Trophoblast cell (in vitro differentiated cells and primary cell): ENCODE measurements at regions not wholly inside any gene's neighbourhood (a gene's known extent, or its start where the extent isn't known, plus 50 kb on each side); places are given as distances from the start of the nearest gene placed in this dataset.

ENCODE experiments used
- DNase-seq, 2 donors: peaks; one replicate each; pipeline ENCODE4 v3.0.0-alpha.2; 2016
- H2AFZ ChIP-seq: 2 replicates; pipeline ENCODE4 v1.6.1; 2013; ENCODE audit warnings: low read length, moderate library complexity, mild to moderate bottlenecking; ENCODE audit not compliant: insufficient read depth, poor library complexity
- H2AK5ac ChIP-seq: 2 replicates; pipeline ENCODE4 v1.6.1; 2013; ENCODE audit warnings: mild to moderate bottlenecking, low read length
- H2BK120ac ChIP-seq: 2 replicates; pipeline ENCODE4 v1.6.1; 2013; ENCODE audit warnings: low read length, mild to moderate bottlenecking, moderate library complexity; ENCODE audit not compliant: insufficient read depth, poor library complexity
- H2BK12ac ChIP-seq: 2 replicates; pipeline ENCODE4 v1.6.1; 2013; ENCODE audit warnings: mild to moderate bottlenecking, low read length, moderate library complexity
- H2BK5ac ChIP-seq: 2 replicates; pipeline ENCODE4 v1.6.1; 2013; ENCODE audit warnings: low read length, low read depth, moderate library complexity, mild to moderate bottlenecking; ENCODE audit not compliant: poor library complexity
- H3K14ac ChIP-seq: 2 replicates; pipeline ENCODE4 v1.6.1; 2013; ENCODE audit warnings: mild to moderate bottlenecking, low read length
- H3K18ac ChIP-seq: 2 replicates; pipeline ENCODE4 v1.6.1; 2013; ENCODE audit warnings: mild to moderate bottlenecking, low read length
- H3K23ac ChIP-seq: 2 replicates; pipeline ENCODE4 v1.6.1; 2013; ENCODE audit warnings: low read length
- H3K27ac ChIP-seq: 2 replicates; pipeline ENCODE4 v1.5.1; 2013; ENCODE audit warnings: low read depth, mild to moderate bottlenecking, inconsistent platforms, low read length, moderate library complexity
- H3K27me3 ChIP-seq: 2 replicates; pipeline ENCODE4 v1.6.1; 2013; ENCODE audit warnings: inconsistent platforms, mild to moderate bottlenecking, low read length, moderate library complexity; ENCODE audit not compliant: insufficient read depth
- H3K36me3 ChIP-seq, 2 experiments: 1 replicate in 1 of 2; 2 replicates in 1 of 2; pipeline ENCODE4 v1.6.1; 2013; ENCODE audit warnings: low read length in 2 of 2, mild to moderate bottlenecking in 2 of 2, moderate library complexity in 1 of 2; ENCODE audit not compliant: insufficient read depth in 2 of 2, control insufficient read depth in 1 of 2
- H3K4ac ChIP-seq: 2 replicates; pipeline ENCODE4 v1.6.1; 2013; ENCODE audit warnings: low read depth, mild to moderate bottlenecking, low read length, moderate library complexity
- H3K4me1 ChIP-seq, 2 experiments: 1 replicate in 1 of 2; 2 replicates in 1 of 2; pipeline ENCODE4 v1.6.1; 2013; ENCODE audit warnings: low read length in 2 of 2, mild to moderate bottlenecking in 2 of 2, moderate library complexity in 1 of 2; ENCODE audit not compliant: insufficient read depth in 2 of 2, control insufficient read depth in 1 of 2
- H3K4me2 ChIP-seq: 2 replicates; pipeline ENCODE4 v1.6.1; 2013; ENCODE audit warnings: inconsistent platforms, mild to moderate bottlenecking, low read length, moderate library complexity
- H3K4me3 ChIP-seq: 2 replicates; pipeline ENCODE4 v1.5.1; 2013; ENCODE audit warnings: mild to moderate bottlenecking, low read depth, low read length, inconsistent platforms
- H3K79me1 ChIP-seq: one replicate; pipeline ENCODE4 v1.6.1; 2013; ENCODE audit warnings: low read length
- H3K79me2 ChIP-seq: 2 replicates; pipeline ENCODE4 v1.6.1; 2013; ENCODE audit warnings: low read length, mild to moderate bottlenecking; ENCODE audit not compliant: control insufficient read depth, insufficient read depth, poor library complexity
- H3K9ac ChIP-seq: 2 replicates; pipeline ENCODE4 v1.6.1; 2013; ENCODE audit warnings: mild to moderate bottlenecking, low read length
- H3K9me3 ChIP-seq: 2 replicates; pipeline ENCODE4 v1.6.1; 2013; ENCODE audit warnings: low read depth, mild to moderate bottlenecking, control low read depth, inconsistent platforms, low read length; ENCODE audit not compliant: insufficient read depth
- H4K12ac ChIP-seq: 2 replicates; pipeline ENCODE4 v1.6.1; 2013; ENCODE audit warnings: low read depth, mild to moderate bottlenecking, low read length, moderate library complexity
- H4K8ac ChIP-seq: 2 replicates; pipeline ENCODE4 v1.6.1; 2013; ENCODE audit warnings: low read depth, mild to moderate bottlenecking, low read length, moderate library complexity
- H4K91ac ChIP-seq: one replicate; pipeline ENCODE4 v1.6.1; 2013; ENCODE audit warnings: low read depth, mild to moderate bottlenecking, low read length, moderate library complexity
- WGBS: extraction: QIAGEN DNeasy Blood & Tissue Kit; methylation state at CpG from one replicate; pipeline ENCODE4 v1.1.7; 2013; ENCODE audit warnings: missing lambda C conversion rate; ENCODE audit not compliant: insufficient read length, insufficient coverage; ENCODE audit errors: extremely low coverage; 5-methylcytosine and 5-hydroxymethylcytosine counted together

DNA sequence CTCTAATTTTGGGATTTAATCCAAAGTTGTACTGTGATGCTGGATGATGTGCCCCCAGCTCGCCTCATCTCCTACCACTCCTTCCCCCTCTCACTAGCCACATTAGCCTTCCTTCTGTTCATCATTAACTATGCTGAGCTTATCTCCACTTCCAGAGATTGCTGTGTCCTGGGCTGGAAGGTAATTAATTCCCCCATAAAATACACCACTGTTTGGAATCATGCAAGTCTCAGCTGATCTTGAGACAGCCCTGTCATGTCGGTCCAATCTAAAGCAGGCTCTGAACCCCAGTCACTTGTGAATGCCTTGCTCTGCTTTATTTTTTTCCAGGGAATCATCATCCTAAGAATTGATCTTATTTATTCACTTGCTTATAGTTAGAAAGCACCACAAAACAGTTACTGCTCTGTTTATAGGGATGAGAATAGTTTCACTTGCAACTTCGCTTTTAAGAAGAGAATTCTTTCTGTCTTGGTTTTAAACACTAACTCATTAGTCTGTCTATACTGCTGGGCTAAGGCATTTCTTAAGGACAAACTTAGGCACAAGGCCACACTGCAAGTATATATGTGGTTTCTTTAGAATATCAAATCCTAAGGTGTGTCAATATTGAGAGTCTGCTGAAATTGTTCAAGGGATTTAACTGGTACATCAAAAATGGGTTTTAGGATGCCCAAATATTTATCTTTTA is 341.1 kb upstream of the SEMA3A start:
- H4K8ac ChIP-seq, result no peak overlapping the region
- no peak overlapping the region for H3K4me2 ChIP-seq
- no peaks in the 10 kb centered on the region for H3K9me3 ChIP-seq
- H3K4me3 ChIP-seq, result no peak overlapping the region
- no peak overlapping the region for H2BK5ac ChIP-seq
- WGBS, result no CpG with 5 or more reads among the region's 3 CpGs
- no peak overlapping the region for H2AFZ ChIP-seq
- H3K14ac ChIP-seq, result no peak overlapping the region
- no peak overlapping the region for H2AK5ac ChIP-seq
- no peak overlapping the region for H3K27ac ChIP-seq
- no peak overlapping the region for H2BK120ac ChIP-seq
- H4K12ac ChIP-seq, result no peak overlapping the region
- no peak overlapping the region for H3K23ac ChIP-seq
- no peak overlapping the region for H2BK12ac ChIP-seq
- no peaks in the 10 kb centered on the region for H3K79me2 ChIP-seq
- H3K4me1 ChIP-seq, result peaks cover 0 to 4% of the 10 kb centered on the region in 2 experiments
- no peak overlapping the region for H3K9ac ChIP-seq
- no peaks in the 10 kb centered on the region for H3K36me3 ChIP-seq
- no peak overlapping the region for H4K91ac ChIP-seq
- no peak overlapping the region for H3K4ac ChIP-seq
- H3K27me3 ChIP-seq, result no peaks in the 10 kb centered on the region
- H3K79me1 ChIP-seq, result no peaks in the 10 kb centered on the region
- no peak overlapping the region for H3K18ac ChIP-seq
- DNase-seq, result no peak

DNA sequence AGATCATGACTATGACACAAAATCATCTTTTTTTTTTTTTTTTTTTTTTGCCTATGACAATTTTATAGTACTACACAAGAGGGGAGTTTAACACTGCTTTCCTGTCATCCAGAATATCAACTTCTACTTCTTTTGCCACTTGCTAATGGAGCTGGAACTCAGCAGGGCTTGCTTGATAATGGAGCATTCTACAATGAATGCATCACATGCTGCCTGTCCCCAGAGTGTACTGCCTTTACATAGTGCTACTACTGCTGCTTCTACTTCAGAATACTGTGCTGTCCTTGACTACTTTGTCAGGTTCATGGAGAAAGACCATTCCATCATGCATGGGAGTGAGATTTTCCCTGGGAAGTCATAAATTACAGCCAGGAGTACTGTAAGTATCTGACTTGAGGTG is 338.6 kb upstream of the SEMA3A start:
- Histone ChIP-seq H3K79me2 (no peaks in the 10 kb centered on the region), H3K18ac (no peak overlapping the region), H3K27ac (no peak overlapping the region), H3K4me2 (no peak overlapping the region), H2AK5ac (no peak overlapping the region), H3K4me3 (no peak overlapping the region), H2AFZ (no peak overlapping the region), H3K14ac (no peak overlapping the region), H4K12ac (no peak overlapping the region), H4K8ac (no peak overlapping the region), H3K9me3 (no peaks in the 10 kb centered on the region), H3K4me1 (peaks cover 0 to 4% of the 10 kb centered on the region in 2 experiments), H3K4ac (no peak overlapping the region), H3K23ac (no peak overlapping the region), H3K36me3 (no peaks in the 10 kb centered on the region), H3K9ac (no peak overlapping the region), H4K91ac (no peak overlapping the region), H2BK5ac (no peak overlapping the region), H3K79me1 (no peaks in the 10 kb centered on the region), H2BK12ac (peak overlapping the region; percentile 30), H2BK120ac (no peak overlapping the region), H3K27me3 (no peaks in the 10 kb centered on the region)
- no peak for DNase-seq

DNA sequence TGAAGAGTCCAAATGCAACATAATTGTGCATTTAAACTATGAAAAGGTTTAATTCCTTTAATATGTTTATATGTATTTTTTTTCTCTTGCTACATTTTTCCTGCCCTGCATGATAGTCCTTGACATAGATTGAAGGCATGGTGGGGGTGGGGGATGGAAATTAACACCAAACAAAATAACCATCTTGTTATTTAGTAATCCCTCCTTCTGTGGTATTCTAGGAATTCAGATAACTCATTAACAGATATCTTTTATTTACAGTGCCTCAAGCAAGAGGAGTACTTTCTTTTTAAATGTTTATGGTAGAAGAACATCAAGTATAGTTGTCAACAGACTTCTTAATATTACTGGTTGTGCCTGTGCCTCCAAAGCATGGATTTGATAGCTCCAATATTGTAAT is 337.6 kb upstream of the SEMA3A start:
- H4K8ac ChIP-seq, result no peak overlapping the region
- no peak overlapping the region for H2AFZ ChIP-seq
- H4K12ac ChIP-seq, result no peak overlapping the region
- H3K14ac ChIP-seq, result no peak overlapping the region
- no peaks in the 10 kb centered on the region for H3K79me1 ChIP-seq
- H2AK5ac ChIP-seq, result no peak overlapping the region
- no peaks in the 10 kb centered on the region for H3K36me3 ChIP-seq
- no peaks in the 10 kb centered on the region for H3K9me3 ChIP-seq
- no peak overlapping the region for H3K18ac ChIP-seq
- H3K23ac ChIP-seq, result no peak overlapping the region
- H2BK5ac ChIP-seq, result no peak overlapping the region
- H3K27ac ChIP-seq, result no peak overlapping the region
- H3K4ac ChIP-seq, result no peak overlapping the region
- no peak for DNase-seq
- H3K27me3 ChIP-seq, result no peaks in the 10 kb centered on the region
- H3K79me2 ChIP-seq, result no peaks in the 10 kb centered on the region
- H3K4me1 ChIP-seq, result peaks cover 0 to 4% of the 10 kb centered on the region in 2 experiments
- no peak overlapping the region for H3K9ac ChIP-seq
- no peak overlapping the region for H3K4me2 ChIP-seq
- H3K4me3 ChIP-seq, result no peak overlapping the region
- no peak overlapping the region for H4K91ac ChIP-seq
- no peak overlapping the region for H2BK120ac ChIP-seq
- no peak overlapping the region for H2BK12ac ChIP-seq

- no peaks in the 10 kb centered on the region for H3K79me1 ChIP-seq
- H3K18ac ChIP-seq, result no peak overlapping the region
Observed at GRCh38 chr7:84529480-84530205, 335.1 kb upstream of the SEMA3A start.

More at GRCh38 chr7:84529480-84530205, 335.1 kb upstream of the SEMA3A start:
- Histone ChIP-seq H2AFZ (no peak overlapping the region), H3K9me3 (no peaks in the 10 kb centered on the region), H4K12ac (no peak overlapping the region), H3K14ac (no peak overlapping the region), H3K4me1 (no peaks in the 10 kb centered on the region), H3K4me2 (no peak overlapping the region), H3K27ac (no peak overlapping the region), H3K9ac (no peak overlapping the region), H3K36me3 (no peaks in the 10 kb centered on the region), H3K27me3 (no peaks in the 10 kb centered on the region), H4K91ac (no peak overlapping the region), H2BK5ac (no peak overlapping the region), H3K23ac (no peak overlapping the region), H2BK120ac (no peak overlapping the region), H3K79me2 (no peaks in the 10 kb centered on the region), H2AK5ac (no peak overlapping the region), H3K4ac (no peak overlapping the region), H4K8ac (no peak overlapping the region), H3K4me3 (no peak overlapping the region), H2BK12ac (no peak overlapping the region)
- peak; percentile 68 to 85 for DNase-seq
- WGBS, result no CpG with 5 or more reads among the region's 3 CpGs
